Peyer's patch (tissue), 4 donors: ENCODE measurements at regions not wholly inside any gene's neighbourhood (a gene's known extent, or its start where the extent isn't known, plus 50 kb on each side); places are given as distances from the start of the nearest gene placed in this dataset.

Experiments used
- CTCF ChIP-seq, 6 experiments: fragments of 450-650 bp in 4 of 6; fragments of 200-600 bp in 2 of 6; sonication (generic) in 1 of 6; IDR thresholded peaks; one replicate each; pipeline ENCODE4 v1.5.1; 2017 to 2019; ENCODE audit warnings: antibody characterized with exemption in 6 of 6, mild to moderate bottlenecking in 3 of 6, moderate library complexity in 1 of 6
- POLR2A ChIP-seq, 2 donors: fragments of 450-650 bp; IDR thresholded peaks; one replicate each; pipeline ENCODE4 v1.5.1; 2017; ENCODE audit warnings: antibody characterized with exemption in 2 of 2, mild to moderate bottlenecking in 2 of 2, moderate library complexity in 2 of 2

DNA sequence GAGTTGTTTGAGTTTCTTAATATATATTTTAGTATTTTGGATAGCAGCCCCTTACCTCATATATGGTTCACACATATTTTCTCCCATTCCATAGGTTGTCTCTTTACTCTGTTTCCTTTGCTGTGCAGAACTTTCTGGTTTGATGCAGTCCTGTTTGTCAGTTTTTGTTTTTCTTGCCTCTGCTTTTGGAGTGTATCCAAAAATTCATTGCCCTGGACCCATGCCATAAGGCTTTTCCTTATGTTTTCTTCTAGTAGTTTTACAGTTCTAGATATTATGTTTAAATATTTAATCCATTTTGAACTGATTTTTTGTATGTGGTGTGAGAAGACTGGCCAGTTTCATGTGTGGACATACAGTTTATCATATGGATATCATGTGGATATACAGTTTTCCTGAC lies 58.5 kb upstream of the NUDT6 start:
- TF ChIP-seq CTCF (IDR thresholded peaks at IDR 0.05) (no peak), POLR2A (IDR thresholded peaks at IDR 0.05) (no peak)
